Lung (tissue), 11 donors: ENCODE measurements at regions not wholly inside any gene's neighbourhood (a gene's known extent, or its start where the extent isn't known, plus 50 kb on each side); places are given as distances from the start of the nearest gene placed in this dataset.

Source experiments
- ATAC-seq: fragments of 200-7000 bp; cut with Tn5 transposase; one replicate; pipeline ENCODE4 v1.9.1; 2020; ENCODE audit warnings: moderate number of reproducible peaks; ENCODE audit not compliant: insufficient read depth, low FRiP score
- DNase-seq, 3 donors: peaks; one replicate each; pipeline ENCODE4 v3.0.0-alpha.2; 2013 to 2017
- H3K27ac ChIP-seq, 2 donors: one replicate each; pipeline ENCODE4 v1.5.1; 2013; ENCODE audit warnings: mild to moderate bottlenecking in 2 of 2, moderate library complexity in 2 of 2, control low read depth in 1 of 2, inconsistent platforms in 1 of 2, low read depth in 1 of 2, low read length in 1 of 2
- H3K27me3 ChIP-seq, 3 donors: one replicate each; pipeline ENCODE4 v1.5.1; 2013; ENCODE audit warnings: low read length in 2 of 3; ENCODE audit not compliant: control insufficient read depth in 3 of 3, insufficient read depth in 3 of 3
- H3K36me3 ChIP-seq, 4 donors: one replicate each; pipeline ENCODE4 v1.5.1; 2013; ENCODE audit warnings: low read length in 4 of 4, mild to moderate bottlenecking in 1 of 4, moderate library complexity in 1 of 4; ENCODE audit not compliant: control insufficient read depth in 4 of 4, insufficient read depth in 4 of 4
- H3K4me1 ChIP-seq, 5 donors: one replicate each; pipeline ENCODE4 v1.5.1; 2013; ENCODE audit warnings: low read length in 5 of 5, mild to moderate bottlenecking in 2 of 5, moderate library complexity in 1 of 5; ENCODE audit not compliant: control insufficient read depth in 5 of 5, insufficient read depth in 5 of 5
- H3K4me3 ChIP-seq: one replicate; pipeline ENCODE4 v1.5.1; 2013; ENCODE audit warnings: mild to moderate bottlenecking, control low read depth, moderate library complexity
- H3K9ac ChIP-seq, 2 donors: one replicate each; pipeline ENCODE4 v1.5.1; 2013; ENCODE audit warnings: low read length in 2 of 2, control low read depth in 1 of 2; ENCODE audit not compliant: insufficient read depth in 1 of 2
- H3K9me3 ChIP-seq, 4 donors: one replicate each; pipeline ENCODE4 v1.5.1; 2013; ENCODE audit warnings: low read length in 3 of 4, mild to moderate bottlenecking in 1 of 4, moderate library complexity in 1 of 4; ENCODE audit not compliant: control insufficient read depth in 4 of 4, insufficient read depth in 3 of 4
- WGBS, 2 donors: extraction: QIAGEN DNeasy Blood & Tissue Kit; methylation state at CpG; one replicate each; pipeline ENCODE4 v1.1.7; 2013; 5-methylcytosine and 5-hydroxymethylcytosine counted together
- TF ChIP-seq, protein P1 (sequence below): IDR thresholded peaks from 2 replicates; pipeline ENCODE4 v1.5.1; 2012; ENCODE audit warnings: mild to moderate bottlenecking; ENCODE audit errors: control extremely low read depth, extremely low read depth
- donor health status: control.
- donor health status: control.
- donor health status: Bipolar disorder and iron deficiency.
- donor health status: healthy.
- donor health status: DM: yes; HTN: yes; CAD: no.

GRCh38 chr7:16984375-16984774 lies 102.6 kb upstream of the AGR3 start:
- no peak for ATAC-seq

DNA sequence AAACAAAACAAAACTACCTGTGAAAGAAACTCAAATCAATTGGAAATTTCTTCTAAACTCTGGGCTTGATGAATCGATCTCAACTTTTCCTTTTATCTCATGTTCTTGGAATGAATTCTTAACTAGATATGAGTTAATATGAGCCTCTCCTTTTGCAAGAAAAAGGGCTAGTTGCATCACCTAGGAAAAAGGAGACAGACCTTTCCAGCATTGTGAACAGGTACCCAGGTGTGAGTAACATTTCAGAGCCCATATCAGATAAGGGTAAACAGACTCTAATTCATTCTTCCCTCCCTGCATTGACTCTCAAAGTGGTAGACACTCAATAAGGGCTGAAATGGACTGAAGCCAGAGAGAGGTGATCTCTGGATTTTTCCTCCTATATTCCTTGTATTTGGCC lies 103.8 kb upstream of the AGR3 start:
- no peak for ATAC-seq
- TF ChIP-seq, protein P1, sequence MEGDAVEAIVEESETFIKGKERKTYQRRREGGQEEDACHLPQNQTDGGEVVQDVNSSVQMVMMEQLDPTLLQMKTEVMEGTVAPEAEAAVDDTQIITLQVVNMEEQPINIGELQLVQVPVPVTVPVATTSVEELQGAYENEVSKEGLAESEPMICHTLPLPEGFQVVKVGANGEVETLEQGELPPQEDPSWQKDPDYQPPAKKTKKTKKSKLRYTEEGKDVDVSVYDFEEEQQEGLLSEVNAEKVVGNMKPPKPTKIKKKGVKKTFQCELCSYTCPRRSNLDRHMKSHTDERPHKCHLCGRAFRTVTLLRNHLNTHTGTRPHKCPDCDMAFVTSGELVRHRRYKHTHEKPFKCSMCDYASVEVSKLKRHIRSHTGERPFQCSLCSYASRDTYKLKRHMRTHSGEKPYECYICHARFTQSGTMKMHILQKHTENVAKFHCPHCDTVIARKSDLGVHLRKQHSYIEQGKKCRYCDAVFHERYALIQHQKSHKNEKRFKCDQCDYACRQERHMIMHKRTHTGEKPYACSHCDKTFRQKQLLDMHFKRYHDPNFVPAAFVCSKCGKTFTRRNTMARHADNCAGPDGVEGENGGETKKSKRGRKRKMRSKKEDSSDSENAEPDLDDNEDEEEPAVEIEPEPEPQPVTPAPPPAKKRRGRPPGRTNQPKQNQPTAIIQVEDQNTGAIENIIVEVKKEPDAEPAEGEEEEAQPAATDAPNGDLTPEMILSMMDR, result no peak
- no peaks in the 10 kb centered on the region for H3K36me3 ChIP-seq
- H3K9ac ChIP-seq, result no peak overlapping the region
- no peaks in the 10 kb centered on the region for H3K27me3 ChIP-seq
- H3K9me3 ChIP-seq, result no peaks in the 10 kb centered on the region
- peaks cover 0 to 13% (median 2%) of the 10 kb centered on the region in 5 donors for H3K4me1 ChIP-seq
- no peak overlapping the region for H3K27ac ChIP-seq
- H3K4me3 ChIP-seq, result no peak overlapping the region
- 76 to 79% methylated on average over 1 of the region's 1 CpG for WGBS, 2 donors
- DNase-seq, result no peak

More at GRCh38 chr7:16984375-16984774, 102.6 kb upstream of the AGR3 start:
- no peaks in the 10 kb centered on the region for H3K36me3 ChIP-seq
- 75 to 83% methylated on average over 2 of the region's 2 CpGs for WGBS, 2 donors
- H3K9ac ChIP-seq, result no peak overlapping the region
- H3K27me3 ChIP-seq, result no peaks in the 10 kb centered on the region
- H3K9me3 ChIP-seq, result no peaks in the 10 kb centered on the region
- no peak overlapping the region for H3K4me3 ChIP-seq
- H3K27ac ChIP-seq, result no peak overlapping the region
- TF ChIP-seq, protein P1, result no peak
- no peak for DNase-seq
- H3K4me1 ChIP-seq, result peaks cover 0 to 2% (median under 1%) of the 10 kb centered on the region in 5 donors

DNA sequence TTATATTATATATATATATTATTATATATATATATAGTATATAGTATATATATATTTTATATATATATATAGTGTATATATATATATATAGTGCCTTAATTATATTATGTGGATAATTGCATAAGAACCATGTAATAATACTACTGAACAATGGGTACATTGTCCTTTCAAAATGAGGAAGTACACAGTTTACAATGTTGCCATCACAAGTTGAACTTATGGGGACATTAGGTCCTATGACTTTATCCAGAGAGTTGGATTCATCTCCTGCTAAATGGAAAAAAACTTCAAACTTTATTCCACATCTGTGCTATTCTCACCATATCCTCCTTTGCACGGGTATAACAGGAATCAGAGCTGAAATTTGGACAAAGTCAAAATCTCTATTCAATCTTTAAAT lies 105.0 kb upstream of the AGR3 start:
- no peak for ATAC-seq
- Histone ChIP-seq H3K9me3 (no peaks in the 10 kb centered on the region), H3K27me3 (no peaks in the 10 kb centered on the region), H3K9ac (no peak overlapping the region), H3K4me3 (no peak overlapping the region), H3K4me1 (peaks cover 2 to 13% (median 2%) of the 10 kb centered on the region in 5 donors), H3K27ac (no peak overlapping the region), H3K36me3 (no peaks in the 10 kb centered on the region)
- no peak for DNase-seq
- TF ChIP-seq, protein P1, result no peak
- WGBS, 2 donors, result 81 to 82% methylated on average over 1 of the region's 1 CpG

DNA sequence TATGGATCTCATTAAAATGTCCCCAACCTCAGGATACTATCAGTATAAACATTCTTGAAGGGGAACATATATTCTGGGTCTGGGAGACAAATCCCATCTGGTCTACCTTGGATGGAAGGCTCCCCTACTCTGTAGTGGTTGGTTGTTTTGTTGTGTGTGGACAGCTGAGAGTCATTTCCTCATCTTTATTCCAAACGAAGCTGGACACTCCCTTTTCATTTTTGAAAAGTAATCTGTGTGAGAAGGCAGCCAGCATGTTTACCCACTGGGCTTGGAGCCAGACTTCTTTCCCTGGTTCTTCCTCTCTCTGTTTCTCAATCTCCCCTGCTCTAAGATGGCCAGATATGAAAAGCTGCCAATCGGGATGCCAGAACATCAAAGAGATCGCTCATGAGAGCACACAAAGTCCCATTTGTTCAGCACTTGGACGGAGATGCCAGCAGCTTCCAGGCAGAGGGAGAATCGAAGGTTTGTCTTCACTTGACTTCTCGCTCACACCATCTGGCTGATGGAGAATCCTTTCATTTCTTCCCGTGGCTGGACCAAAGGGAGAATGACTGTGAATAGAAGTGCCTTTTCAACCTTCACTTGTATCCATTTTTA lies 108.1 kb upstream of the AGR3 start:
- WGBS, 2 donors, result 19 to 39% methylated on average over 7 of the region's 7 CpGs
- TF ChIP-seq, protein P1, result no peak
- DNase-seq (peak; percentile 88 to 95 (median 93)), ATAC-seq (peak; percentile 76)
- Histone ChIP-seq H3K9ac (no peak overlapping the region), H3K36me3 (no peaks in the 10 kb centered on the region), H3K4me1 (peaks cover 2 to 13% (median 2%) of the 10 kb centered on the region in 5 donors), H3K9me3 (no peaks in the 10 kb centered on the region), H3K27me3 (no peaks in the 10 kb centered on the region), H3K4me3 (no peak overlapping the region), H3K27ac (peak overlapping the region; percentile 45 to 82)
